ENCODE measurements at regions not wholly inside any gene's neighbourhood (a gene's known extent, or its start where the extent isn't known, plus 50 kb on each side); places are given as distances from the start of the nearest gene placed in this dataset.

DNA sequence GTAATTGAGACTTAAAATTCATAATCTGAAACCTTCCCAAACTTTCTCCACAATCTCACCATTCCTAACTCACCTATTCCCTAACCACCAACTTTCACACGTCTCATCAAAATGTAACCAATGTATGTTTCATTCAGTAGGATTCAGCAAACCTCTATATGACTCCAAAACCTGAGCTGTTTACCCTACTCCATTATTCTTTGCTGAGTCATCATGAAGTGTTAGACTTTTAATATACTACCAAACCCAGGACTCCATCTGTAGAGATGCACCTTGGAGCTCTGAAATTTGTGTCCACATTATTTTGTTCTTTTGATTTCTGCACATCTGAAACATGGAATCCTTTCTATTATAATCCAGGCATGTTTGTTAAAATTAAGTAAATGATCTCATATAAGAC lies 727.0 kb upstream of the PIK3C3 start:
- intact Hi-C loops (cut with micrococcal nuclease) = no loop called here

DNA sequence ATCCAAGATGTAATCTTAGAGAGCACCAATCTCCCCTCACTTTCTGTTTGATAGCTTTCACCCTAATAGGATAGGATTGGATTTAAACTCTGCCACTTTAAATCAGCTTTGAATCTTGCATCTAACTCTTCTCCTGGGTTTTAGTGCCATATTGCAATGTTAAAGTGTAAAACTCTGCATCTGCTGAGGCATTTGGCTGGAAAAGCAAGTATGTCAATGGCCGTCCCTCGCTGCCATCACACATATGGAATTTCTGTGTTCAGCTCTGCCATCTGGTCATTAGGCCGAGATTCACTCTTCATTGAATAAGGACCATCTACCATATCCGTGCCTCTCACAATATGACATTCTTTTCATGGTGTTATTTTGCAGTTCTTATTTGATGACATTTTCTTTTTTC lies 728.1 kb upstream of the PIK3C3 start:
- Mint-ChIP-seq H3K4me3 (no peak overlapping the region), H3K4me1 (no peaks in the 10 kb centered on the region), H3K36me3 (no peaks in the 10 kb centered on the region), H3K27ac (no peak overlapping the region), H3K9me3 (peaks cover 2 to 24% (median 13%) of the 10 kb centered on the region in 8 donors), H3K27me3 (no peaks in the 10 kb centered on the region)
- CTCF ChIA-PET (ENCODE audit: partially characterized antibody) = no interaction called here
- no peak overlapping the region for H3K27ac ChIP-seq (ENCODE audit: low read depth, low read length)
- H3K36me3 ChIP-seq (ENCODE audit: insufficient read depth, low read length) = no peaks in the 10 kb centered on the region
- H3K27me3 ChIP-seq (ENCODE audit: insufficient read depth, low read length) = no peaks in the 10 kb centered on the region
- intact Hi-C loops (cut with micrococcal nuclease) = no loop called here
- H3K4me1 ChIP-seq (ENCODE audit: insufficient read depth, low read length) = no peaks in the 10 kb centered on the region
- no peak overlapping the region for H3K4me3 ChIP-seq (ENCODE audit: low read length in 2 of 2)
- POLR2A ChIA-PET (ENCODE audit: partially characterized antibody) = no interaction called here
- no peak for DNase-seq
- no peaks in the 10 kb centered on the region for H3K9me3 ChIP-seq (ENCODE audit: control insufficient read depth in 1 of 2, low read length in 2 of 2)

More for the DNA sequence above, 727.0 kb upstream of the PIK3C3 start:
- H3K9me3 Mint-ChIP-seq = peaks cover 0 to 21% (median 8%) of the 10 kb centered on the region in 8 donors
- no peak for DNase-seq
- H3K27me3 Mint-ChIP-seq = no peaks in the 10 kb centered on the region
- no peaks in the 10 kb centered on the region for H3K27me3 ChIP-seq (ENCODE audit: insufficient read depth, low read length)
- no peaks in the 10 kb centered on the region for H3K36me3 ChIP-seq (ENCODE audit: insufficient read depth, low read length)
- no peaks in the 10 kb centered on the region for H3K9me3 ChIP-seq (ENCODE audit: control insufficient read depth in 1 of 2, low read length in 2 of 2)
- no peak overlapping the region for H3K4me3 Mint-ChIP-seq
- no peaks in the 10 kb centered on the region for H3K4me1 ChIP-seq (ENCODE audit: insufficient read depth, low read length)
- ChIA-PET POLR2A (ENCODE audit: partially characterized antibody) (no interaction called here), CTCF (ENCODE audit: partially characterized antibody) (no interaction called here)
- no peak overlapping the region for H3K27ac Mint-ChIP-seq
- H3K4me3 ChIP-seq (ENCODE audit: low read length in 2 of 2) = no peak overlapping the region
- H3K36me3 Mint-ChIP-seq = no peaks in the 10 kb centered on the region
- H3K4me1 Mint-ChIP-seq = no peaks in the 10 kb centered on the region
- no peak overlapping the region for H3K27ac ChIP-seq (ENCODE audit: low read depth, low read length)

DNA sequence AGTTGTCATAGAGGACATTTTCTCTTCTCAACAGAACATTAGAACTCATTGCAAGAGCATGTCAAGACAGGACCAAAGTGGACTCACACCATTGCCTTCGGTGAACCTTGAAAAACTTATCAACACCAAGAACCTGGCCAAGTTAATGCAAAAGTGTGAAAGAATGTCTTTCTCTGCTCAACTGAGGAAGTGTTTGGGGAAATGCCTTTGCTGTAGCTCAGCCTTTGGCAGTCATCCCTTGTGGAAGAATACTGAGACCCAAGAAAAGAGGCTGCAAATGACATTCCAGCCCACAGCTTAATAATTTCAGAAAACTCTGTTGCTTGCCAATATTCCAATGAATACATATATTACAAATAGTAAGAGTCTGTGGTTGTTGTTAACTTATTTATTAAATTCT lies 728.8 kb upstream of the PIK3C3 start:
- peaks cover 2 to 25% (median 13%) of the 10 kb centered on the region in 8 donors for H3K9me3 Mint-ChIP-seq
- no peak overlapping the region for H3K27ac Mint-ChIP-seq
- Histone ChIP-seq H3K27me3 (ENCODE audit: insufficient read depth, low read length) (no peaks in the 10 kb centered on the region), H3K9me3 (ENCODE audit: control insufficient read depth in 1 of 2, low read length in 2 of 2) (no peaks in the 10 kb centered on the region), H3K27ac (ENCODE audit: low read depth, low read length) (no peak overlapping the region), H3K4me3 (ENCODE audit: low read length in 2 of 2) (no peak overlapping the region), H3K4me1 (ENCODE audit: insufficient read depth, low read length) (no peaks in the 10 kb centered on the region), H3K36me3 (ENCODE audit: insufficient read depth, low read length) (no peaks in the 10 kb centered on the region)
- POLR2A ChIA-PET (ENCODE audit: partially characterized antibody) = no interaction called here
- intact Hi-C loops (cut with micrococcal nuclease) = no loop called here
- CTCF ChIA-PET (ENCODE audit: partially characterized antibody) = no interaction called here
- no peak for DNase-seq
- no peaks in the 10 kb centered on the region for H3K4me1 Mint-ChIP-seq
- no peaks in the 10 kb centered on the region for H3K27me3 Mint-ChIP-seq
- no peaks in the 10 kb centered on the region for H3K36me3 Mint-ChIP-seq
- no peak overlapping the region for H3K4me3 Mint-ChIP-seq

DNA sequence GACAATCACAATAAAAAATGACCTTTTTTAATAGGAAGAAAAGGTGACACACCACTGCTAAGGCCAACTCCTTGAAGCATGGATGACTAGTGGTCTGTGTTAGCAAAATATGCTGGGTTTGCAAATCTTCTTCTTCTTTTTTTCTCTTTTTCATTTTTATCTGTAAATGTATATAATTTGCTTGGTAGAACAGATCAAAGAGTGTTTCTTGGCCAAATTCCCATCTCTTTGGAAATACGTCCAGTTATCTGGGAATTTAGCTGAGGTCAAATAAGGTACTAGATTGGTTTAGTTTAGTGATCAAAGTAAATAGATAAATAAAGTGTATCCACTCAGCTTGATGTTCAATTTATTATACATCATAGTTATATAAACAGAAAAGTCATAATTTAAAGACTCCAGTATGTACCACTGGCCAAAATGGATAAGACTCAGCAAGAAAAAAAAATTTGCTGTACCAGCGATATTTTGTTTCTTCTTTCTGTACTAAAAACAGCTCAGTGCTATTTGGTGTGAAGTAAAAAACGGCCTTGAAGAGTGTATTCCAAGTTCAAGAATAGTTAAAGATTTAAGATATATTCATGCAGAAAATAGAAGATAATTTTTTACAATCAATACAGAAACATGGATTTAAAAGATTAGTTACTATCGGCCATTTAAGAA lies 738.6 kb upstream of the PIK3C3 start:
- no peaks in the 10 kb centered on the region for H3K36me3 Mint-ChIP-seq
- CTCF ChIA-PET (ENCODE audit: partially characterized antibody) = no interaction called here
- no peaks in the 10 kb centered on the region for H3K4me1 Mint-ChIP-seq
- Histone ChIP-seq H3K27ac (ENCODE audit: low read depth, low read length) (no peak overlapping the region), H3K9me3 (ENCODE audit: control insufficient read depth in 1 of 2, low read length in 2 of 2) (no peaks in the 10 kb centered on the region), H3K4me3 (ENCODE audit: low read length in 2 of 2) (no peak overlapping the region), H3K27me3 (ENCODE audit: insufficient read depth, low read length) (no peaks in the 10 kb centered on the region), H3K4me1 (ENCODE audit: insufficient read depth, low read length) (no peaks in the 10 kb centered on the region), H3K36me3 (ENCODE audit: insufficient read depth, low read length) (no peaks in the 10 kb centered on the region)
- intact Hi-C loops (cut with micrococcal nuclease) = no loop called here
- no peaks in the 10 kb centered on the region for H3K27me3 Mint-ChIP-seq
- no peak overlapping the region for H3K4me3 Mint-ChIP-seq
- no peak overlapping the region for H3K27ac Mint-ChIP-seq
- no peak for DNase-seq
- POLR2A ChIA-PET (ENCODE audit: partially characterized antibody) = no interaction called here
- peaks cover 0 to 12% (median 7%) of the 10 kb centered on the region in 8 donors for H3K9me3 Mint-ChIP-seq

DNA sequence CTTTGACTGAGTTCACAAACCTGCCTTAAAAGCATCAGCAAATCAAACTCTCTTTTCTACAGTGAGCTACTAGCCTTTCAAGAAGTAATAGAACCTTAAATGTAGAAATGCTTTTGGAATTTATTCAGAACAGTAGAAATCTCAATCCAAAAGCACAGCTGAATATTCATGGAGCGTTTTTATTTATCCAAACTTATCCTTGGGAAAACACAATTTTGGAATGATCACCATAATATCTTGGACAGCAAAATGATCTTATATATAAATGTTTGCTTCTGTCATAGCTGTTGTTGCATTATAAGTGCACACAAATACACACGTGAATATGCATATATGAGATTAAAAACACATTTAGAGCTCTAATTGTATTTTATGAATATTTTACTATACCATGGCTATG lies 747.3 kb upstream of the PIK3C3 start:
- intact Hi-C loops (cut with micrococcal nuclease) = no loop called here
- Histone ChIP-seq H3K4me1 (ENCODE audit: insufficient read depth, low read length) (no peaks in the 10 kb centered on the region), H3K9me3 (ENCODE audit: control insufficient read depth in 1 of 2, low read length in 2 of 2) (no peaks in the 10 kb centered on the region), H3K27ac (ENCODE audit: low read depth, low read length) (no peak overlapping the region), H3K4me3 (ENCODE audit: low read length in 2 of 2) (no peak overlapping the region), H3K36me3 (ENCODE audit: insufficient read depth, low read length) (no peaks in the 10 kb centered on the region), H3K27me3 (ENCODE audit: insufficient read depth, low read length) (no peaks in the 10 kb centered on the region)
- H3K4me3 Mint-ChIP-seq = no peak overlapping the region
- H3K9me3 Mint-ChIP-seq = peaks cover 0 to 18% (median 10%) of the 10 kb centered on the region in 8 donors
- POLR2A ChIA-PET (ENCODE audit: partially characterized antibody) = no interaction called here
- H3K36me3 Mint-ChIP-seq = no peaks in the 10 kb centered on the region
- H3K4me1 Mint-ChIP-seq = no peaks in the 10 kb centered on the region
- DNase-seq = no peak
- H3K27me3 Mint-ChIP-seq = no peaks in the 10 kb centered on the region
- no peak overlapping the region for H3K27ac Mint-ChIP-seq
- CTCF ChIA-PET (ENCODE audit: partially characterized antibody) = no interaction called here

DNA sequence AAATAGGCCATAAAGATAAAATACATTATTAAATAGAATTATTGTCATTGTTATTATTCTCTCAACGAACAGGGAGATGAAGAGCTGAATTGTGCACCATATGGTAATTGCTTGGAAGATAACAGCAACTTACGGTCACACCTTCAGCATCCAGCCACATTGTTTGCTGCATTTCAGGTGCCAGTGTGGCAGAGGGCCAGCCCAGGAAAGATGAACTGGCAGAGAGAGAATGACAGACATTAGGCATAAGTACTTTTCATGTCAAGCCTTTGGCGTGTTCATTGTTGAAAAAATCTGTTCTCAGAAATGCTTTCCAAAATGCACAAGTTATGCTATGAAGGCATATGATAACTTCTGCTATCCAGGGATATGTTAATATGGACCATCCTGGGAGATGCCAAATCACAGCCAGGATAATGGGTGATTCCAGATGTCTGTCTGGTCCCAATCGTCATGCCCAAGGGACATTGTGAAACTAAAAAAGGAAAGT lies 748.6 kb upstream of the PIK3C3 start:
- intact Hi-C loops (cut with micrococcal nuclease) = no loop called here
- ChIA-PET POLR2A (ENCODE audit: partially characterized antibody) (no interaction called here), CTCF (ENCODE audit: partially characterized antibody) (no interaction called here)
- DNase-seq = no peak
- Histone ChIP-seq H3K27me3 (ENCODE audit: insufficient read depth, low read length) (no peaks in the 10 kb centered on the region), H3K9me3 (ENCODE audit: control insufficient read depth in 1 of 2, low read length in 2 of 2) (no peaks in the 10 kb centered on the region), H3K36me3 (ENCODE audit: insufficient read depth, low read length) (no peaks in the 10 kb centered on the region), H3K4me1 (ENCODE audit: insufficient read depth, low read length) (no peaks in the 10 kb centered on the region), H3K27ac (ENCODE audit: low read depth, low read length) (no peak overlapping the region), H3K4me3 (ENCODE audit: low read length in 2 of 2) (no peak overlapping the region)
- no peak overlapping the region for H3K4me3 Mint-ChIP-seq
- H3K36me3 Mint-ChIP-seq = no peaks in the 10 kb centered on the region
- no peak overlapping the region for H3K27ac Mint-ChIP-seq
- no peaks in the 10 kb centered on the region for H3K4me1 Mint-ChIP-seq
- no peaks in the 10 kb centered on the region for H3K27me3 Mint-ChIP-seq
- peaks cover 0 to 15% (median 8%) of the 10 kb centered on the region in 8 donors for H3K9me3 Mint-ChIP-seq

DNA sequence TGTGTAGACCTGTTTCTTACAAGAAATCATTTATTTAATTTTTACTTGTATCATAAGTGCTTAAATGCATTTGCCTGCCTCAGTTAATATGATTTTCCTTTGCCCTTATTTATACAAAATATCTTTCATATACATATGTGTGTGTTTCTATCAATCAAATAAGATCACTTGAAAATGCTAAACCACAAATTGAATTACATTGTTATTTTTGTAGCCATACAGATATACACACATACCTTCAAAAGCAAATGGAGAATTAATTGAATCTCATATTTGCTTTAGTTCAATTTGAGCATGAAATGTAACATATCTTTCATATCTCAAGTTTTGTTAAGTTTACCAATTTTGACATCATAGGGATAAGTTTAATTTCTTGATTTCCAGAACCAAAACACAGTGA lies 755.8 kb upstream of the PIK3C3 start:
- Mint-ChIP-seq H3K36me3 (no peaks in the 10 kb centered on the region), H3K4me1 (no peaks in the 10 kb centered on the region), H3K9me3 (peaks cover 2 to 29% (median 14%) of the 10 kb centered on the region in 8 donors), H3K27ac (no peak overlapping the region), H3K4me3 (no peak overlapping the region), H3K27me3 (no peaks in the 10 kb centered on the region)
- POLR2A ChIA-PET (ENCODE audit: partially characterized antibody) = no interaction called here
- Histone ChIP-seq H3K36me3 (ENCODE audit: insufficient read depth, low read length) (no peaks in the 10 kb centered on the region), H3K27ac (ENCODE audit: low read depth, low read length) (no peak overlapping the region), H3K27me3 (ENCODE audit: insufficient read depth, low read length) (no peaks in the 10 kb centered on the region), H3K4me3 (ENCODE audit: low read length in 2 of 2) (no peak overlapping the region), H3K9me3 (ENCODE audit: control insufficient read depth in 1 of 2, low read length in 2 of 2) (no peaks in the 10 kb centered on the region), H3K4me1 (ENCODE audit: insufficient read depth, low read length) (no peaks in the 10 kb centered on the region)
- intact Hi-C loops (cut with micrococcal nuclease) = no loop called here
- no peak for DNase-seq
- CTCF ChIA-PET (ENCODE audit: partially characterized antibody) = no interaction called here

DNA sequence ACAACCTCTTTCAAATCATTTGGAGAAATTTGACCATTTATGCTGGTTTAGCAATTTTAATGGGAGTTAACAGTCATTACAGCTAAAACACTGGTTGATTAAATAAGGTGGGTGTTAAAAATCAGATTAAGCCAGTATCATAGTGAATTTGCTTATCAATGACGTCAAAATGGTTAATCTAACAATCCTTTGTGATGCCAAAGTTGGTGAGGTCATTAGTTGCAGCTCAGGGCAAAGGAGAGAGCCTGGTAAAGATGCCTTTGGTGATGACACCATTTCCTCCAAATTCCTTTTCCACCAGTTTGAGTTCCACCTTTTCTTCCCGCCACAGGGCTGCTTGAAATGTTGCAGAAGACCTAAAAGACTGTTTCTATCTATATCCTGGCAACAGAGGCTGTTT lies 757.1 kb upstream of the PIK3C3 start:
- Histone ChIP-seq H3K36me3 (ENCODE audit: insufficient read depth, low read length) (no peaks in the 10 kb centered on the region), H3K4me3 (ENCODE audit: low read length in 2 of 2) (no peak overlapping the region), H3K27ac (ENCODE audit: low read depth, low read length) (no peak overlapping the region), H3K4me1 (ENCODE audit: insufficient read depth, low read length) (no peaks in the 10 kb centered on the region), H3K27me3 (ENCODE audit: insufficient read depth, low read length) (no peaks in the 10 kb centered on the region), H3K9me3 (ENCODE audit: control insufficient read depth in 1 of 2, low read length in 2 of 2) (no peaks in the 10 kb centered on the region)
- intact Hi-C loops (cut with micrococcal nuclease) = no loop called here
- Mint-ChIP-seq H3K27me3 (no peaks in the 10 kb centered on the region), H3K36me3 (no peaks in the 10 kb centered on the region), H3K4me1 (no peaks in the 10 kb centered on the region), H3K9me3 (peaks cover under 1 to 30% (median 16%) of the 10 kb centered on the region in 8 donors), H3K4me3 (no peak overlapping the region), H3K27ac (no peak overlapping the region)
- ChIA-PET CTCF (ENCODE audit: partially characterized antibody) (no interaction called here), POLR2A (ENCODE audit: partially characterized antibody) (no interaction called here)
- DNase-seq = no peak

All from CD4-positive, alpha-beta memory T cell (primary cell).